K562 (cell line): ENCODE measurements at regions not wholly inside any gene's neighbourhood (a gene's known extent, or its start where the extent isn't known, plus 50 kb on each side); places are given as distances from the start of the nearest gene placed in this dataset.
"Not testable (repeated sequence)": the region's sequence is repeated elsewhere in the genome, so short reads cannot be mapped to it uniquely, and the experiment has no call there.

Source experiments
- ATAC-seq: fragments of 200-7000 bp; cut with Tn5 transposase; 3 replicates; pipeline ENCODE4 v1.9.1; 2020; ENCODE audit warnings: moderate library complexity
- BruUV-seq: library from RNA; stranded (reverse); fragments of 400-500 nt; replicated peaks from 2 replicates; lab custom pipeline; 2021; lab: Mats Ljungman, UMichigan
- CTCF ChIA-PET: fragments of 300-600 bp; formaldehyde crosslinking; extraction: SDS; loops from one replicate; lab custom pipeline; 2021; ENCODE audit warnings: low intra/inter-chr PET ratio; lab: Yijun Ruan, JAX
- POLR2A ChIA-PET: fragments of 300-600, 350-650 bp; sonication (Branson Sonifier 250); formaldehyde crosslinking; extraction: SDS; loops from one replicate; lab custom pipeline; 2021; ENCODE audit warnings: antibody characterized with exemption, inconsistent platforms; lab: Yijun Ruan, JAX
- DNase-seq, 4 experiments: peaks; one replicate each; pipeline versions ENCODE4 v3.0.0 to v3.0.0-alpha.2; 2011 to 2018; ENCODE audit warnings: low spot score in 3 of 4, mixed read lengths in 3 of 4; ENCODE audit errors: extremely low read depth in 1 of 4
- FAIRE-seq: peaks from 2 replicates; lab custom pipeline; 2011; peaks lifted over from hg19 to GRCh38; lab: Jason Lieb, UNC
- H2AFZ ChIP-seq: 2 replicates; pipeline ENCODE4 v1.6.0; 2011; ENCODE audit warnings: low read depth, low read length, control low read depth, inconsistent platforms
- H3K27ac ChIP-seq: fragments of 200-600 bp; 3 replicates; pipeline ENCODE4 v1.8.0; 2011; ENCODE audit warnings: low read depth, mild to moderate bottlenecking, control low read depth, inconsistent platforms, low read length, moderate library complexity, mixed read lengths; ENCODE audit errors: extremely low read depth
- H3K27me3 ChIP-seq, 2 experiments: fragments of 300-600 bp in 1 of 2; 2 replicates in 1 of 2; 3 replicates in 1 of 2; pipeline versions ENCODE4 v1.6.0 to v1.8.0; 2011; ENCODE audit warnings: inconsistent platforms in 2 of 2, low read length in 2 of 2, mild to moderate bottlenecking in 1 of 2, mixed read lengths in 1 of 2, moderate library complexity in 1 of 2; ENCODE audit not compliant: control insufficient read depth in 2 of 2, insufficient read depth in 2 of 2
- H3K36me3 ChIP-seq: fragments of 300-600 bp; 3 replicates; pipeline ENCODE4 v1.8.0; 2011; ENCODE audit warnings: mild to moderate bottlenecking, low read length, inconsistent platforms; ENCODE audit not compliant: control insufficient read depth, insufficient read depth
- H3K4me1 ChIP-seq, 2 experiments: fragments of 200-600 bp in 1 of 2; replicated peaks in 1 of 2; 2 replicates in 1 of 2; 3 replicates in 1 of 2; pipeline versions ENCODE4 v1.5.1 to v1.8.0; 2011; ENCODE audit warnings: inconsistent platforms in 2 of 2, low read length in 2 of 2, mild to moderate bottlenecking in 1 of 2, mixed read lengths in 1 of 2, moderate library complexity in 1 of 2; ENCODE audit not compliant: control insufficient read depth in 2 of 2, insufficient read depth in 2 of 2
- H3K4me2 ChIP-seq: 2 replicates; pipeline ENCODE4 v1.6.1; 2011; ENCODE audit warnings: low read length, control low read depth, inconsistent platforms, mixed read lengths; ENCODE audit not compliant: insufficient read depth
- H3K4me3 ChIP-seq: fragments of 200-600 bp; sonication (generic), shearing (Covaris generic); 2 replicates; pipeline ENCODE4 v1.5.1; 2016; ENCODE audit warnings: control low read depth, inconsistent platforms
- H3K79me2 ChIP-seq: fragments of 200-600 bp; 3 replicates; pipeline ENCODE4 v1.8.0; 2011; ENCODE audit warnings: low read length, inconsistent platforms; ENCODE audit not compliant: control insufficient read depth, insufficient read depth
- H3K9ac ChIP-seq, 2 experiments: 2 replicates each; pipeline versions ENCODE4 v1.6.0 to v1.6.1; 2011; ENCODE audit warnings: low read depth in 2 of 2, low read length in 2 of 2, control low read depth in 1 of 2, inconsistent platforms in 1 of 2, mild to moderate bottlenecking in 1 of 2, mixed read lengths in 1 of 2; ENCODE audit not compliant: insufficient read depth in 1 of 2
- H3K9me1 ChIP-seq: one replicate; pipeline ENCODE4 v1.6.0; 2011; ENCODE audit warnings: inconsistent platforms, mild to moderate bottlenecking, low read length, moderate library complexity; ENCODE audit not compliant: control insufficient read depth, insufficient read depth
- H3K9me3 ChIP-seq: replicated peaks from 2 replicates; pipeline ENCODE4 v1.5.1; 2011; ENCODE audit warnings: low read depth, low read length, inconsistent platforms; ENCODE audit not compliant: control insufficient read depth, insufficient read depth
- H4K20me1 ChIP-seq: replicated peaks from 2 replicates; pipeline ENCODE4 v1.6.1; 2011; ENCODE audit warnings: low read length, inconsistent platforms, mixed read lengths; ENCODE audit not compliant: control insufficient read depth, insufficient read depth
- ETV6 ChIP-seq, 3 experiments: fragments of 150-350 bp in 1 of 3; sonication (generic) in 1 of 3; formaldehyde crosslinking in 1 of 3; IDR thresholded peaks; 2 replicates each; pipeline versions ENCODE4 v1.6.1 to v1.8.0; 2014 to 2022; ENCODE audit warnings: borderline replicate concordance in 2 of 3, low read depth in 2 of 3, antibody characterized with exemption in 1 of 3, low read length in 1 of 3, mild to moderate bottlenecking in 1 of 3, missing genetic modification reagents in 1 of 3
- PRDM10 ChIP-seq: fragments of 450-650 bp; IDR thresholded peaks from 2 replicates; pipeline ENCODE4 v1.6.1; 2018; ENCODE audit not compliant: partially characterized antibody
- RBM25 ChIP-seq: fragments of 200-400 bp; formaldehyde crosslinking; IDR thresholded peaks from 2 replicates; pipeline ENCODE4 v1.6.1; 2018; ENCODE audit warnings: low read length, low read depth, moderate library complexity; ENCODE audit not compliant: severe bottlenecking
- SLC30A9 ChIP-seq: fragments of 250-450 bp; sonication (Bioruptor Pico); IDR thresholded peaks from 2 replicates; pipeline ENCODE4 v1.8.0; 2022; ENCODE audit warnings: mild to moderate bottlenecking, moderate library complexity
- THAP12 ChIP-seq: fragments of 250-450 bp; sonication (Bioruptor Pico); IDR thresholded peaks from 2 replicates; pipeline ENCODE4 v1.9.0; 2021; ENCODE audit warnings: mild to moderate bottlenecking, inconsistent platforms
- ZKSCAN1 ChIP-seq: fragments of 150-350 bp; IDR thresholded peaks from 2 replicates; pipeline ENCODE4 v1.6.1; 2016; ENCODE audit warnings: low read depth, low read length
- ZNF146 ChIP-seq: IDR thresholded peaks from one replicate; pipeline ENCODE4 v1.6.1; 2018; ENCODE audit warnings: missing compliant biosample characterization; ENCODE audit not compliant: unreplicated experiment
- ZNF586 ChIP-seq: fragments of 450-650 bp; formaldehyde crosslinking; conservative IDR thresholded peaks from 2 replicates; pipeline ENCODE4 v1.4.0; 2020; ENCODE audit warnings: mild to moderate bottlenecking, moderate library complexity
- WGBS: fragments of 100-300 bp; shearing (Covaris generic); methylation state at CpG from one replicate; pipeline ENCODE4 v1.1.6; 2016; ENCODE audit warnings: low coverage, mixed read lengths; ENCODE audit not compliant: insufficient coverage; ENCODE audit errors: missing lambda C conversion rate; 5-methylcytosine and 5-hydroxymethylcytosine counted together
- in situ Hi-C: fragments of 300-500 bp; cut with MboI; formaldehyde crosslinking; loops from 4 replicates; pipeline ENCODE4 v1.15.0; 2018; ENCODE audit warnings: inconsistent platforms, mixed read lengths
- intact Hi-C: fragments of 100-400 bp; cut with micrococcal nuclease; formaldehyde crosslinking; loops from 2 replicates; pipeline ENCODE4 v1.14.2; 2022

- POLR2A ChIA-PET = interaction anchor here (1.4 kb wide), 1 partner anchor 13 kb away, joined by 6 read pairs; no protein-coding TSS in a partner anchor
- TF ChIP-seq ZNF146 (CRISPR knock-in tag) = peak; percentile 12
- intact Hi-C loops, H3K9me3 ChIP-seq, in situ Hi-C loops, H2AFZ ChIP-seq, H3K4me3 ChIP-seq, H3K27ac ChIP-seq, H4K20me1 ChIP-seq, H3K4me2 ChIP-seq, H3K79me2 ChIP-seq, FAIRE-seq, H3K27me3 ChIP-seq, ATAC-seq, H3K4me1 ChIP-seq, CTCF ChIA-PET, H3K9ac ChIP-seq, BruUV-seq, H3K9me1 ChIP-seq, H3K36me3 ChIP-seq, DNase-seq: not testable (repeated sequence)
- 17% methylated on average over 1 of the region's 1 CpG for WGBS
Observed at GRCh38 chr5:135093483-135093882, 59.5 kb upstream of the PITX1 start.

GRCh38 chr5:135092476-135092875 lies 58.4 kb upstream of the PITX1 start:
- Histone ChIP-seq H3K79me2 (no peaks in the 10 kb centered on the region), H3K36me3 (no peaks in the 10 kb centered on the region), H3K4me2 (no peak overlapping the region), H3K4me1 (no peaks in the 10 kb centered on the region), H3K27me3 (no peaks in the 10 kb centered on the region), H3K4me3 (no peak overlapping the region), H3K27ac (no peak overlapping the region), H3K9me1 (no peaks in the 10 kb centered on the region), H3K9me3 (no peaks in the 10 kb centered on the region), H3K9ac (no peak overlapping the region), H2AFZ (no peak overlapping the region), H4K20me1 (no peaks in the 10 kb centered on the region)
- POLR2A ChIA-PET = interaction anchor here (0.6 to 1.4 kb wide), 2 partner anchors 14 to 47 kb away, joined by 3 to 6 read pairs; no protein-coding TSS in a partner anchor
- ATAC-seq (no peak), DNase-seq (no peak), FAIRE-seq (no peak)
- no TSS peak for BruUV-seq
- intact Hi-C loops = no loop called here
- 87% methylated on average over 7 of the region's 8 CpGs for WGBS
- peak; percentile 43; the same call in 1 of the 2 replicates for TF ChIP-seq ZKSCAN1
- TF ChIP-seq ZNF586 = no peak
- no peak for TF ChIP-seq ETV6 (IDR thresholded peaks at IDR 0.05; ENCODE audit: borderline replicate concordance in 1 of 2, low read depth in 2 of 2, low read length in 1 of 2)
- TF ChIP-seq ETV6 (CRISPR knock-in tag; IDR thresholded peaks at IDR 0.05; ENCODE audit: borderline replicate concordance) = no peak
- no peak for TF ChIP-seq THAP12
- TF ChIP-seq RBM25 = peak; percentile 14
- no peak for TF ChIP-seq SLC30A9
- TF ChIP-seq PRDM10 = peak; percentile 30
- in situ Hi-C loops = no loop called here
- CTCF ChIA-PET = no interaction called here
